Vagina (tissue), 2 donors: ENCODE measurements at regions not wholly inside any gene's neighbourhood (a gene's known extent, or its start where the extent isn't known, plus 50 kb on each side); places are given as distances from the start of the nearest gene placed in this dataset.

ENCODE experiments used
- DNase-seq, 2 donors: peaks; one replicate each; pipeline ENCODE4 v3.0.0-alpha.2; 2017; ENCODE audit errors: extremely low spot score in 2 of 2
- H3K27ac ChIP-seq: fragments of 200-600 bp; sonication (generic); one replicate; pipeline ENCODE4 v1.5.1; 2019
- H3K27me3 ChIP-seq: fragments of 200-600 bp; sonication (generic); one replicate; pipeline ENCODE4 v1.5.1; 2019
- H3K36me3 ChIP-seq, 2 donors: fragments of 200-600 bp; sonication (generic); one replicate each; pipeline ENCODE4 v1.5.1; 2017 to 2019
- H3K4me1 ChIP-seq: fragments of 200-600 bp; sonication (generic); one replicate; pipeline ENCODE4 v1.5.1; 2019
- H3K4me3 ChIP-seq, 2 donors: fragments of 200-600 bp; sonication (generic); 1 replicate in 1 of 2; 2 replicates in 1 of 2; pipeline ENCODE4 v1.5.1; 2016 to 2019
- H3K9me3 ChIP-seq: fragments of 200-600 bp; sonication (generic); one replicate; pipeline ENCODE4 v1.5.1; 2019
- POLR2A ChIP-seq, 2 donors: fragments of 450-650 bp; IDR thresholded peaks; one replicate each; pipeline ENCODE4 v1.6.1; 2017; ENCODE audit warnings: antibody characterized with exemption in 2 of 2, mild to moderate bottlenecking in 2 of 2, moderate library complexity in 2 of 2
- POLR2AphosphoS5 ChIP-seq, 2 donors: sonication (generic); formaldehyde crosslinking; IDR thresholded peaks; one replicate each; pipeline ENCODE4 v1.9.0; 2017; ENCODE audit warnings: antibody characterized with exemption in 2 of 2, mild to moderate bottlenecking in 2 of 2, low read depth in 1 of 2; ENCODE audit not compliant: insufficient read depth in 1 of 2
- intact Hi-C: fragments of 100-400 bp; cut with DNase I; formaldehyde crosslinking; loops from one replicate; pipeline ENCODE4 v1.15.1; 2023
- TF ChIP-seq, protein P1 (sequence below), 3 experiments: fragments of 450-650 bp in 2 of 3; fragments of 200-600 bp in 1 of 3; sonication (generic) in 1 of 3; IDR thresholded peaks; one replicate each; pipeline ENCODE4 v1.5.1; 2017 to 2019; ENCODE audit warnings: antibody characterized with exemption in 3 of 3, mild to moderate bottlenecking in 2 of 3, moderate library complexity in 2 of 3

DNA sequence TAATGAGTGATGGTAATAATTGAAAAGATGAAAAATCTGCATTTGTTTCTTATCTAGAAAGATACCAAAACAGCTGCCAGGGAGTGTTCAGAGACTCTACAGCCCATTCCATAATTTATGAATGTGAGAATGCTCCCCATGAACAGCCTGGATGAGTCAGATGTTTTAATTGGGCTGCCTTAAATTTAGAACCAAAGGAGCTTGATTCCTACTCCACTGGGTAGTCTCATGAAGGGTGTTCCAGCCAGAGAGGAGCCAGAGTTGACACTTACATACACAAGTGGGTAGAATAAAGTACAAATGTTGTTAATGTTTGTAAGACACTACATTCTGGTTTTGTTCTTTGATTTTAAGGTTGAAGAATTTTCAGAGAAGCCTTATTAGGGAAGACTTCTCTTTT lies 123.2 kb upstream of the PRNP start:
- no peaks in the 10 kb centered on the region for H3K4me1 ChIP-seq
- TF ChIP-seq POLR2A (IDR thresholded peaks at IDR 0.05), result no peak
- TF ChIP-seq POLR2AphosphoS5 (IDR thresholded peaks at IDR 0.05; ENCODE audit: insufficient read depth in 1 of 2, low read depth in 1 of 2), result no peak
- TF ChIP-seq, protein P1, sequence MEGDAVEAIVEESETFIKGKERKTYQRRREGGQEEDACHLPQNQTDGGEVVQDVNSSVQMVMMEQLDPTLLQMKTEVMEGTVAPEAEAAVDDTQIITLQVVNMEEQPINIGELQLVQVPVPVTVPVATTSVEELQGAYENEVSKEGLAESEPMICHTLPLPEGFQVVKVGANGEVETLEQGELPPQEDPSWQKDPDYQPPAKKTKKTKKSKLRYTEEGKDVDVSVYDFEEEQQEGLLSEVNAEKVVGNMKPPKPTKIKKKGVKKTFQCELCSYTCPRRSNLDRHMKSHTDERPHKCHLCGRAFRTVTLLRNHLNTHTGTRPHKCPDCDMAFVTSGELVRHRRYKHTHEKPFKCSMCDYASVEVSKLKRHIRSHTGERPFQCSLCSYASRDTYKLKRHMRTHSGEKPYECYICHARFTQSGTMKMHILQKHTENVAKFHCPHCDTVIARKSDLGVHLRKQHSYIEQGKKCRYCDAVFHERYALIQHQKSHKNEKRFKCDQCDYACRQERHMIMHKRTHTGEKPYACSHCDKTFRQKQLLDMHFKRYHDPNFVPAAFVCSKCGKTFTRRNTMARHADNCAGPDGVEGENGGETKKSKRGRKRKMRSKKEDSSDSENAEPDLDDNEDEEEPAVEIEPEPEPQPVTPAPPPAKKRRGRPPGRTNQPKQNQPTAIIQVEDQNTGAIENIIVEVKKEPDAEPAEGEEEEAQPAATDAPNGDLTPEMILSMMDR (IDR thresholded peaks at IDR 0.05), result no peak
- no peak for DNase-seq
- no peaks in the 10 kb centered on the region for H3K9me3 ChIP-seq
- no peaks in the 10 kb centered on the region for H3K27me3 ChIP-seq
- H3K4me3 ChIP-seq, result no peak overlapping the region
- no peak overlapping the region for H3K27ac ChIP-seq
- intact Hi-C loops, result no loop called here
- H3K36me3 ChIP-seq, result no peaks in the 10 kb centered on the region

DNA sequence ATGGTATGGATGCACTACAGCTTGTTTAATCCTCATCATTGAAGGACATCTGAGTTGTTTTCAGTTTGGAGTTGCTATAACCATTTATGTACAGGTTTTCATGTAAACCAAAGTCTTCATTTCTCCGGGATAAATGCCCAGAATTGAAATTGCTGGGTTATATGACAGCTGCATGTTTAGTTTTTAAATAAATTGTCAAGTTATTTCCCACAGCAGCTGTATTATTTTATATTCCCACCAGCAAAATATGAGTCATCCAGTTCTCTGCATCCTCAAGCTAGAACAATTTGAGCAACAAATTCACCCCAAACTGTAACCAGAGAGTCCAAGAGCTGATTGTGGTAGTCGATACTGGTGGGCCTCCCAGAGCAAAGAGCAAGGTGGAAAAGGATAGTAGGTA lies 125.6 kb upstream of the PRNP start:
- no peak for DNase-seq
- no peaks in the 10 kb centered on the region for H3K27me3 ChIP-seq
- TF ChIP-seq, protein P1 (IDR thresholded peaks at IDR 0.05), result no peak
- TF ChIP-seq POLR2A (IDR thresholded peaks at IDR 0.05) (no peak), POLR2AphosphoS5 (IDR thresholded peaks at IDR 0.05; ENCODE audit: insufficient read depth in 1 of 2, low read depth in 1 of 2) (no peak)

DNA sequence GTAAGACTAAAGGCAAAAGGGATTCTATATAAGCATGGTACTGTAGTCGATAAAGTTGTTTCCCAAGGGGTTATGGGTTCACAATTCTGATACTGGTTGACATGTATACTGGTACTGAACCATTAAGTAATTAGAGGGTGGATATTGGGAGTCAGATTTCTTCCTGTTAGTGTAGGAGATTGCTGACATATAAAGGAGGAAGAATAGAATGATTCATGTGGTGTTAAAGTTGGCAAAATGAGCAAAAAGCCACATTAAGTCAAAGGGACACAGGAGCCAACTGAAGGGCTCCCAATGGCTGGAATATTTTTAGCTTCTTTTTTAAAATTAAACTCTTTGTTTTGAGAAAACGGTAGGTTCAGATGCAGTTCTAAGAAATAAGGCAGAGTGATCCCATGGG lies 126.3 kb upstream of the PRNP start:
- DNase-seq, result no peak
- H3K4me1 ChIP-seq, result no peaks in the 10 kb centered on the region
- H3K9me3 ChIP-seq, result no peaks in the 10 kb centered on the region
- TF ChIP-seq POLR2A (IDR thresholded peaks at IDR 0.05), result no peak
- H3K4me3 ChIP-seq, result no peak overlapping the region
- intact Hi-C loops, result no loop called here
- H3K36me3 ChIP-seq, result no peaks in the 10 kb centered on the region
- no peaks in the 10 kb centered on the region for H3K27me3 ChIP-seq
- H3K27ac ChIP-seq, result no peak overlapping the region

More for the DNA sequence above, 125.6 kb upstream of the PRNP start:
- H3K9me3 ChIP-seq, result no peaks in the 10 kb centered on the region
- intact Hi-C loops, result no loop called here
- H3K4me1 ChIP-seq, result no peaks in the 10 kb centered on the region
- no peak overlapping the region for H3K4me3 ChIP-seq
- H3K36me3 ChIP-seq, result no peaks in the 10 kb centered on the region
- no peak overlapping the region for H3K27ac ChIP-seq

DNA sequence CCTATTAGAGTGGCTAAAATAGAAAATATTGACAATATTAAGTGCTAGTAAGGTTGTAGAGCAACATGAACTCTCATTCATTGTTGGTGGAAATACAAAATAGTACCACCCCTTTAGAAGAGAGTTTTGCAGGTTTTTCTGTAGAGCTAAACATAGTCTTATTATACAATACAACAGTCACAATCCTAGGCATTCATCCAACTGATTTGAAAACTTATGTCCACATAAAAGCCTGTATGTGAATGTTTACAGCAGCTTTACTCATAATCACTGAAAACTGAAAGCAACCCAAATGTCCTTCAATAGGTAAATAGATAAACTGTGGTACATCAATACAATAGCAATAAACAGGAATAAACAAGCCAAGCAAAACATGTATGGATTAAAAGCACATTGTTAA lies 127.2 kb upstream of the PRNP start:
- Histone ChIP-seq H3K27ac (no peak overlapping the region), H3K4me1 (no peaks in the 10 kb centered on the region), H3K36me3 (no peaks in the 10 kb centered on the region), H3K27me3 (no peaks in the 10 kb centered on the region), H3K9me3 (no peaks in the 10 kb centered on the region), H3K4me3 (no peak overlapping the region)
- DNase-seq, result no peak
- TF ChIP-seq, protein P1 (IDR thresholded peaks at IDR 0.05), result no peak
- no peak for TF ChIP-seq POLR2A (IDR thresholded peaks at IDR 0.05)
- TF ChIP-seq POLR2AphosphoS5 (IDR thresholded peaks at IDR 0.05; ENCODE audit: insufficient read depth in 1 of 2, low read depth in 1 of 2), result no peak
- intact Hi-C loops, result no loop called here

DNA sequence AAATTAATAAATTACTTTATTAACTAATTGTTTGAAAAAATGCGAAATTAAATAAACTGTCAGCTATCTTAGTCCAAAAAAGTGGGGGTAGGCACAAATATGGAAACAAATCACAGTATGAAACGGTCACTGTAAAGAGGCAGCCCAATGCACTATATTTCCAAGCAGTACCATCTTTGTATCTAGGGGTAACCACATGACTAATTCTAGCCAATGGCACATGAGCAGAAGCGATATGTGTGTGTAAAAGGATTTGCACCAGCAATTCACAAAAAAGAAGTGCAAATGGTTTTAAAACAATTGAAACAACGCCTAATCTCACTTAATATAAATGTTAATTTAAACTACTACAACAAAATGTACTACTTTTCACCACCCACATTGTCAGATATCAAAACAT lies 129.5 kb upstream of the PRNP start:
- intact Hi-C loops, result no loop called here
- DNase-seq, result no peak
- Histone ChIP-seq H3K27ac (no peak overlapping the region), H3K27me3 (no peaks in the 10 kb centered on the region), H3K9me3 (no peaks in the 10 kb centered on the region), H3K4me3 (no peak overlapping the region), H3K36me3 (no peaks in the 10 kb centered on the region), H3K4me1 (no peaks in the 10 kb centered on the region)
- TF ChIP-seq POLR2AphosphoS5 (IDR thresholded peaks at IDR 0.05; ENCODE audit: insufficient read depth in 1 of 2, low read depth in 1 of 2) (no peak), POLR2A (IDR thresholded peaks at IDR 0.05) (no peak)
- TF ChIP-seq, protein P1 (IDR thresholded peaks at IDR 0.05), result no peak
